Endothelial cell (in vitro differentiated cells): ENCODE measurements at regions not wholly inside any gene's neighbourhood (a gene's known extent, or its start where the extent isn't known, plus 50 kb on each side); places are given as distances from the start of the nearest gene placed in this dataset.

Source experiments
- DNase-seq: peaks from one replicate; pipeline ENCODE4 v3.0.0; 2021; ENCODE audit warnings: low spot score
- H3K27ac Mint-ChIP-seq: one replicate; pipeline ENCODE4 v1.8.0; 2021; ENCODE audit warnings: mixed read lengths, inconsistent platforms; ENCODE audit not compliant: unreplicated experiment
- H3K27me3 Mint-ChIP-seq: one replicate; pipeline ENCODE4 v1.8.0; 2021; ENCODE audit warnings: mild to moderate bottlenecking, moderate library complexity, mixed read lengths, inconsistent platforms; ENCODE audit not compliant: unreplicated experiment
- H3K36me3 Mint-ChIP-seq: one replicate; pipeline ENCODE4 v1.8.0; 2021; ENCODE audit warnings: mild to moderate bottlenecking, low read depth, mixed read lengths, inconsistent platforms; ENCODE audit not compliant: unreplicated experiment
- H3K4me1 Mint-ChIP-seq: one replicate; pipeline ENCODE4 v1.8.0; 2021; ENCODE audit warnings: mild to moderate bottlenecking, mixed read lengths, inconsistent platforms; ENCODE audit not compliant: unreplicated experiment
- H3K4me3 Mint-ChIP-seq: one replicate; pipeline ENCODE4 v1.8.0; 2021; ENCODE audit warnings: mild to moderate bottlenecking, mixed read lengths, inconsistent platforms; ENCODE audit not compliant: unreplicated experiment
- H3K9me3 Mint-ChIP-seq: one replicate; pipeline ENCODE4 v1.8.0; 2021; ENCODE audit warnings: mixed read lengths, inconsistent platforms; ENCODE audit not compliant: unreplicated experiment
- TF ChIP-seq, protein P1 (sequence below): fragments of 200-600 bp; sonication (generic); IDR thresholded peaks from one replicate; pipeline ENCODE4 v1.5.0; 2021; ENCODE audit warnings: antibody characterized with exemption; ENCODE audit not compliant: unreplicated experiment

DNA sequence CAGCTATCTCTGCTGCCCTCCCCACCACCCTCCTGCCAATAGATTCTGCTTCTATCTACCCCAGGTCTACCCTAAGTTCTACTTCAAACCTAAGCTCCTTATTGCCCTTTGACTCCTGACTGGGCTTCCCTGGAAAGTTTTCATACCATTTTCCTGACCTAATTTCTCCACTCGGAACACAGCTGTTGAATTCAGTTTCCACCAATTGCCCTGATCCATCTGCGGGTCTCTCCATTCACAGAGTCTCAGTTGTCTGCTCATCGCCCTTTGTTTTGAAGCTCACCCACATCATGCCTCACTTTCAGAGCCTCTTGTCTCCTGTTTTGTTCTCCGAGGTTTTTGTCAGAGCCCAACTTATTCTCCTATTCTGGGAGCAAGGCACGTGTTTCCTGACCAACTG lies 56.8 kb upstream of the ABI3BP start:
- Mint-ChIP-seq H3K9me3 (no peaks in the 10 kb centered on the region), H3K36me3 (no peaks in the 10 kb centered on the region), H3K27ac (no peak overlapping the region), H3K27me3 (peaks cover 3% of the 10 kb centered on the region), H3K4me1 (no peaks in the 10 kb centered on the region), H3K4me3 (no peak overlapping the region)
- no peak for DNase-seq
- TF ChIP-seq, protein P1, sequence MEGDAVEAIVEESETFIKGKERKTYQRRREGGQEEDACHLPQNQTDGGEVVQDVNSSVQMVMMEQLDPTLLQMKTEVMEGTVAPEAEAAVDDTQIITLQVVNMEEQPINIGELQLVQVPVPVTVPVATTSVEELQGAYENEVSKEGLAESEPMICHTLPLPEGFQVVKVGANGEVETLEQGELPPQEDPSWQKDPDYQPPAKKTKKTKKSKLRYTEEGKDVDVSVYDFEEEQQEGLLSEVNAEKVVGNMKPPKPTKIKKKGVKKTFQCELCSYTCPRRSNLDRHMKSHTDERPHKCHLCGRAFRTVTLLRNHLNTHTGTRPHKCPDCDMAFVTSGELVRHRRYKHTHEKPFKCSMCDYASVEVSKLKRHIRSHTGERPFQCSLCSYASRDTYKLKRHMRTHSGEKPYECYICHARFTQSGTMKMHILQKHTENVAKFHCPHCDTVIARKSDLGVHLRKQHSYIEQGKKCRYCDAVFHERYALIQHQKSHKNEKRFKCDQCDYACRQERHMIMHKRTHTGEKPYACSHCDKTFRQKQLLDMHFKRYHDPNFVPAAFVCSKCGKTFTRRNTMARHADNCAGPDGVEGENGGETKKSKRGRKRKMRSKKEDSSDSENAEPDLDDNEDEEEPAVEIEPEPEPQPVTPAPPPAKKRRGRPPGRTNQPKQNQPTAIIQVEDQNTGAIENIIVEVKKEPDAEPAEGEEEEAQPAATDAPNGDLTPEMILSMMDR: no peak

DNA sequence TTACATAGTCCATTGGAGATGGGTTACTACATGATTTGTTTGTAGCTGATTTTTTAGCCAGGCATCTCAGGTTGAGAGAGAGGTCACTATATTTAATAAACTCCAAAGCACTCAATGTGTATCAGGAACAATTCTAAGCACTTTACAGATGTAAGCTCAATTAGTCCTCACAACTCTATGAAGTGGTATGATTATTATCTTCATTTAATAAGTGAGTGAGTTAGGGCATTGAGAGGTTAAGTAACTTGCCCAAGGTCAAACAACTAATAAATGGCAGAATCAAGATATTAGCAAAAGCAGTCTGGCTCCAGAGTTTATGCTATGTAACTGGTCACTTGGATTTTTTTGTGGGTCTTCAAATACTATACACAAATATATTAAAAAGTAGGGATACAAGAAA lies 56.3 kb upstream of the ABI3BP start:
- TF ChIP-seq, protein P1: no peak
- Mint-ChIP-seq H3K27me3 (peaks cover 3% of the 10 kb centered on the region), H3K4me1 (no peaks in the 10 kb centered on the region), H3K36me3 (no peaks in the 10 kb centered on the region), H3K9me3 (no peaks in the 10 kb centered on the region), H3K27ac (no peak overlapping the region), H3K4me3 (no peak overlapping the region)
- no peak for DNase-seq

DNA sequence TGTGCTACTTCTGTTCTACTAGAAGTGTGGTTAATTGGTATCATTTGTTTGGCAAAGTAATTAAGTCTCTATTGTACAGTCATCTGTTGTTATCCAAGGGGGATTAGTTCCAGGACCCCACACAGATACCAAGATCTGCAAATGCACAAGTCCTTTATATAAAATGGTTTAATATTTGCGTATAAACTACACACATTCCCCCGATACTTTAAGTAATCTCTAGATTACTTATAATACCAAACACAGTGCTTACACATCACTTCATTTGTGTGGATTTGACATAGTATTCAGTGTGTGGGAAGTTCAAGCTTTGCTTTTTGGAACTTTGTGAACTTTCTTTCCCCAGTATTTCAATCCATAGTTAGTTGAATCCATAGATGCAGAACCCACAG lies 50.5 kb upstream of the ABI3BP start:
- H3K27ac Mint-ChIP-seq: no peak overlapping the region
- no peaks in the 10 kb centered on the region for H3K4me1 Mint-ChIP-seq
- no peak for DNase-seq
- no peak overlapping the region for H3K4me3 Mint-ChIP-seq
- no peaks in the 10 kb centered on the region for H3K9me3 Mint-ChIP-seq
- H3K27me3 Mint-ChIP-seq: no peaks in the 10 kb centered on the region
- TF ChIP-seq, protein P1: no peak
- no peaks in the 10 kb centered on the region for H3K36me3 Mint-ChIP-seq

DNA sequence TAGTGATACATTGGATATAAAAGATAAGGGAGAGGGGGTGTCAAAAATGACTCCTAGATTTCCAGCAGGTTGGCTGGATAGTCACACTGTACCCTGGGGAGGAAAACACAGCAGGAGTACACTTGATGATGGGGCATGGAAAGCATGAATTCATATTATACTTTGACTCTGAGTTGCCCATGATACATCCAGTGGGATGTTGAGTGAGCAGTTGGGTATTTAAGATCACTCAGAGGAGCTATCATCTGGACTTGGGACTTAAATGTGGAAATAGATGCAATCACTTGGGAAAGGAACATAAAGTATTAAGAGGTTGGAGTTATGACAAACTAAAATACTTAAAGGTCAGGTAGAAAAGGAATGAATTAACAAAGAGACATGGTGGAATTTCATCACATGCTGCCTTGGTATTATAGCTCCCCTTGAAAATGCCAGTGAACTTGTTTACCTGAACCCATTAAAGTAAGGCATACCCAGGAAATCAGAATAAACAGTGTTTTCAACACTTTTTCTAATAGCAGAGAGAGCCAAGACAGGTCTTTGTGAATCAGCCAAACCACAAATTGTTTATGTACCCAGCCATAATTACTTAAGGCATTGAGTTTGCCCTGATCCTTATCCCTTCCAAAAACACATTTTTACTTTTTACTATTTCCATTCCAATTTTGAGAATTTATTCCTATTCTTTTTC lies 49.9 kb upstream of the ABI3BP start:
- H3K4me3 Mint-ChIP-seq: no peak overlapping the region
- H3K9me3 Mint-ChIP-seq: no peaks in the 10 kb centered on the region
- H3K27ac Mint-ChIP-seq: no peak overlapping the region
- H3K4me1 Mint-ChIP-seq: no peaks in the 10 kb centered on the region
- no peak for DNase-seq
- no peaks in the 10 kb centered on the region for H3K36me3 Mint-ChIP-seq
- H3K27me3 Mint-ChIP-seq: no peaks in the 10 kb centered on the region
- TF ChIP-seq, protein P1: no peak
